GM19455 (cell line): ENCODE measurements at regions not wholly inside any gene's neighbourhood (a gene's known extent, or its start where the extent isn't known, plus 50 kb on each side); places are given as distances from the start of the nearest gene placed in this dataset.

Experiments
- ATAC-seq: cut with Tn5 transposase; IDR thresholded peaks from one replicate; pipeline ENCODE4 v1.9.1; 2021; ENCODE audit not compliant: unreplicated experiment

DNA sequence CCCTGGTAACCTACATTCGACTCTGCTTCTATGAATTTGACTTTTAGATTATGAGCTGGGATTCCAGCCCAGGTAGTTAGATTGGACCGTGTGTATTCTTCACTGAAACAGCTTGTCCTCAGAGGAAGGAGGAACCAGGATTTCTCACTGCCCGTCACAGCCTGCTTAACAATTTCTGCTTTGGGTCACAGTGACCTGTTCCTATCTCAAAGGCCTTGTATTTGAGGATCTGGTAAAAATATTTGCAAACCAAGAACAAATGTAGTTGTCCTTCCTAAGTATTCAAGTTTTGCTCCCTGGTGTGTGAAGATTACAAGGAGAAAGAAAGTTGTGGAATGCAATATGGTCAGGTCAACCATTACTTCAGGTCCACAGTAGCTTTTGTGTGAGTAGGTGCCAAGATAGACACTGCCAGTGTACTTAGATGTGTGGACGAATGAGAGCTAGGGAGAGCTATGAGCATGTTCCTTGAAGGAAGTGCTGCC lies 55.1 kb downstream of the KIF4B start:
- ATAC-seq: no peak

DNA sequence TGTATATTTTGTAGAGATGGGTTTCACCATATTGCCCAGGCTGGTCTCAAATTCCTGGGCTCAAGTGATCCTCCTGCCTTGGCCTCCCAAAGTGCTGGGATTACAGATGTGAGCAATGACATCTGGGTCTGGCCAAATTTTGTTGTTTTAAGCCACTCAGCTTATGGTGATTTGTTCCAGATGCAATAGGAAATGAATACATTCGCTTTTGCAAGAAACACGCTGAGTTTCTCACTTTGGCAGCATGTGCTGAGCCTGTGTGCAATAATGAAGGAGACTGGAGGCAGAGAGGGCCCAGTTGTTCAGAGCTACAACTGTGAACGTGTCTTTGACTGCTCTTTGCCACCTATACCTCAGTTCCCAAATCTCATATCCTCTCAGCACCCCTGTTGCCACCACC lies 56.4 kb downstream of the KIF4B start:
- no peak for ATAC-seq

DNA sequence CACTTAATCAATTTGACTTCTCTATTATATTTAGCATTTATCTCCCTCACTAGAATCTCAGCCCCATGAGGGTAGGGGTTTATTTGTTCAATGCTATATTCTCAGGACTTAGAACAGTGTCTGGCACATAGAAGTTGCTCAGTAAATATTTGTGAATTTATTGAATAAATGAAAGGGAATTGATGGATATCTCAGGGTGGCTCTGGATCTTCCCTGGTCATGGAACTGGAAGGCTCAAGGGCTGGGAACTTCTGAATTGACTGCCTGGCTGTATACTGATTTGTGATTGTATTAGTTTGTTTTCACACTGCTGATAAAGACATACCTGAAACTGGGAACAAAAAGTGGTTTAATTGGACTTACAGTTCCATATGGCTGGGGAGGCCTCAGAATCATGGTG lies 57.2 kb downstream of the KIF4B start:
- ATAC-seq: no peak

DNA sequence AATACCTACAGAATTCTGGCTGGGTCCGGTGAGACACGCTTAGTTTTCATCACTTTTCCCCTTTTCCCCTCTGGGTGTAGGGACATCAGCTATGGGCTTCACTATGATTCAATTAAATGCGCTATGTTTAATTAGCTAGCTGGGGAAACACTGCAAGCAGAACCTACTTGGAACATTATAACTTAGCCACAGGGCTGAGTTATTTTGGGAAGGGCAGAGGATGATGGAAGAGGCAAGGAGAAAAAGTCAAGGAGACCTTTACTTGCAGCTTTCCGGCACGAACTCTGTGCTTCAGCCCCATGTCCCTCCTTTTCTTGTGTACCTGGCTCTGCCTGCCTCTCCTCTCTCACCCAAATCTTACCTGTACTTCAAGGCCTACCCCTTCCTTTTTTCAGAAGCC lies 62.8 kb downstream of the KIF4B start:
- ATAC-seq: no peak

DNA sequence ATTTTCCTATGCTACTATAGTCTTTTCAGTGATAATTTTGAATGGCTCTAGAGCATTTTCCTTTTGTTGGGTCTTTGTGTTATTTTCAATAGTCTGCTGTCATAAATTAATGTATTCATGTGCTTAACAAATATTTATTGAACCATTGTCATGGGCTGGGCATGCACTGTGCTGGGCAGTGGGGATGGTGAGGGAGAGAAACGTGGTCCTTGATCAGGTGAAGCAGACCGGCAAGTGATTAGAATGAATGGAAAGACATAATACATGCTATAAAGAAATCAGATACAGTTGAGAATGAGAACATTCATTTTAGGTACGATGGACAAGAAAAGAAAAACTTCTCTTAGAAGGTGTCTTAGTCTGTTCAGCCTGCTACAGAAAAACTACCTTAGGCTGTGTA lies 66.1 kb downstream of the KIF4B start:
- no peak for ATAC-seq

DNA sequence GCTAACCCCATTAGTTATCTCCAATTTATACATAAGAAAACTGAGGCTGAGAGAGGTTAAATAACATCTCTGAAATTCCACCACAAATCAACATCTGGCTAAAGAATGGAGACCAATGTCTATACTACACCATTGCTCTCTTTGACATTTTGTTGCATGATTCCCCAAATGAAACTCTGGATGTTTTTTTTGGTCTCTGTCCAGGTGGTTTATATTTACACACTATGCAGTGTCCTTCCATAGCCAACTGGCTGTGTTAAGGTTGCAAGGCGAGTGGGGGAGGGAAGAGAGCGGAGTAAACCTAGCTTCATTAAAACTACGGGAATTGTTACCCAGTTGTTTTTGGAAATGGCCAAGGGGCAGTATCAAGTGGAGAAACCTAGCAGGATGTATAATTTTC lies 67.2 kb downstream of the KIF4B start:
- ATAC-seq: no peak

DNA sequence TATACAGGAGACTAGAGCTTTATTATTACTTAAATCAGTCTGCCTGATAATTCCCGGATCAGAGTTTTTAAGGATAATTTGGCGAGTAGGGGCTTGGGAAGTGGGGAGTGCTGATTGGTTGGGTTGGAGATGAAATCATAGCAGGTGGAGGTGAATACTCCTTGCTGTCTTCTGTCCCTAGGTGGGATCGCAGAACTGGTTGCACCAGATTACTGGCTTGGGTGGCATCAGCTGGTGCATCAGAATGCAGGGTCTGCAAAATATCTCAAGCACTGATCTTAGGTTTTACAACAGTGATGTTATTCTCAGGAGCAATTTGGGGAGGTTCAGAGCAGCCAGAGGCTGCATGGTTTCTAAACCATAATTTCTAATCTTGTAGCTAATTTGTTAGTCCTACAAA lies 68.1 kb downstream of the KIF4B start:
- ATAC-seq: no peak

DNA sequence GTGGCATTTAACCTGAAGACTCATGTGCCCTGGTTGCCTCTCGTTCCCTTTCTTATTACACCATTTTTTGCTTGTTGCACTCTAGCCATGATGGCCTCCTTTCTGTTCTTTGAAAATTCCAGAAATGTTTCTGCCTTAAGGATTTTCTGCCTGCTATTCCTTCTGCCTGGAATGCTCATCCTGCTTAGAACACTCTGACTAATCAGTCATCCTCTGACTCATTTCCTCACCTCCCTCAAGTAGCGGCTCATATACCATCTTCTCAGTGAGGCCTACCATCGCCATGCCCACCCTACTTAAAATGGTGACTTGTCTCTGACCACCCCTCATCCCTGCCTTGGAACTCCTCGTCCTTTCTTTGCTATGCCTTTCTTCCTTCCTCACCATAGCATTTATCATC lies 68.8 kb downstream of the KIF4B start:
- ATAC-seq: no peak

DNA sequence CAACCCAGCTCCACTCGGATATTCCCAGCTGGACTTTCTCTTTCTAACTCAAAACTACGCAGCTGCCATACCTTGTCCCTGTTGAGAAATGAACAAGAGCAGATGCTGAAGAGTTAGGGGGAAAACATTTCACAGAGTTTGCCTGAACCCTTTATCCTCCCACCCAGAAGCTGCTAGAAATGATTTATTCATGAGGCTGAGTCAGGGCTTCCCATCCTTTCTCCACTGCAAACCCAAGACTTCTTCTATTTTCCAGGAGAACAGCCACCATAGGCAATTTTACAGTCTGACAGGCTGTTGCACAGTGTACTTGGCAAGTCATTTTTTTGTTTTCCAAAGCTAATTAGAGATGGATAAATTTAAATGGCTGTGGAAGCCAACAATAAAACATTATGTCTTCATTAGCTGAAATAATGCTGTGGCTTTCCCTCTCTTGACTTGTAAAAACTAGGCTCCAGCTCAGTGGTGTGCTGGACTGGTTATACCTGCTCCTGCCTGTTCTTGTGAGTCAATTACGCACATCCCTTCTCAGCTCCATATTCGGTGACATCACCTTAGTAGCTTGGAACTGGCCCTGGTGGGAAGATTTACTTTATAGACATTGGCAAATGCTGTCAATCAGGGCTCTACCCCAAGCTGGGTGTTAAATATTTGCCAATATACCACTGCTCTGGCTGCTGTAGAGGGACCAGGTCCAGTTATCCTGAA lies 71.9 kb downstream of the KIF4B start:
- ATAC-seq: no peak

DNA sequence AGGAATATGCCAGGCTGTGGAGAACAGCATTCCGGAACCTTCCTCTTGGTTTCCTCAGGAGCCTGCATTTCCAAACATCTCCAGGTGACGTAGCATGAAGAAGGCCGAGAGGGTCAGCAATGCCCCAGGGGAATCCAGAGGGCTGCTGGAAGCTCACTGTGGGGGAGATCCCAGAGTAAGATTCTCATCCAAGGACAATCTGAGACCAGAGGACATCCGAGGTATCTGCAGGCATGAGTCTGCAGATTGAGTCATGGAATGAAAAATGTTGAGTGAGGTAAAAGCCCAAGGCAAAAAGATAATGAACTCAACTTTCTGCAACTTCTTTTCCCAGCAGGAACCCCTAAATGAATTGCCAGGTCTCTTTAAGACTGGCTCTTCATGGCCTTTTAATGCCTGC lies 73.5 kb downstream of the KIF4B start:
- no peak for ATAC-seq

DNA sequence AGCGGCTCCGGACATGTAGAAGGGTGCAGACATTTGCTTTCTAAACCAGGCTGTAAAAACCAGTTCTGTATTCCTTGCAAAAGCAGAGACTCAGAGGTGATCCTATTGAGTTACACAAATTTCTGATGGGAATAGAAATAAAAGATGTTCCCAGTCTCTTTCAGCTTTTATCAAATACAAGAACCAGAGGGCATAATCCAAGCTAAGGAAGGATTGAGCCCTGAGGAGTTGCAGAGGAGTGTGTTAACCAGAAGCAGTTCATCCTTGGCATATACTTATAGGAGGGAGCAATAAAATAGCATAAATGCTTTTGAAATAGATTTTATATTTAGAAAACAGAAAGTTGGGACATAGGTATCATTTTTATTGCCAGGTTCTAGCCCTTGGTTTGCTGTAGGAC lies 75.3 kb downstream of the KIF4B start:
- ATAC-seq: no peak

DNA sequence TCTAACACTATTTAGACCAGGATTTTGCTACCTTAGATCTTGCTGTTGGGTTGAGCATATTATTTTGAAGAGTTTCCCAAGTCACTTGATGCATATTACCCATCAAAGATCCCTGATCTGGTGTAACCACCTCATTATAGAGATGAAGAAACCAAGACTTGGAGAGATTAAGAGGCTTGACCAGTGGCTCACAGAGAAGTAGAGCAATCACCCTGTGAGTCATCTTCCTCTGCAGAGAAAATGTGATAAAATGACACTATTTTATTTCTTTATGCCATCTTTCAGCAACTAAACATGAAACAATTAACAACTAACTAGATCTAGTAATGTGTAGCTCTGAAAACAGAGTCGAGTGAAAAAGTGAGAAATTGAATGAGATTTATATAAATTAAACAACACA lies 76.1 kb downstream of the KIF4B start:
- ATAC-seq: no peak

DNA sequence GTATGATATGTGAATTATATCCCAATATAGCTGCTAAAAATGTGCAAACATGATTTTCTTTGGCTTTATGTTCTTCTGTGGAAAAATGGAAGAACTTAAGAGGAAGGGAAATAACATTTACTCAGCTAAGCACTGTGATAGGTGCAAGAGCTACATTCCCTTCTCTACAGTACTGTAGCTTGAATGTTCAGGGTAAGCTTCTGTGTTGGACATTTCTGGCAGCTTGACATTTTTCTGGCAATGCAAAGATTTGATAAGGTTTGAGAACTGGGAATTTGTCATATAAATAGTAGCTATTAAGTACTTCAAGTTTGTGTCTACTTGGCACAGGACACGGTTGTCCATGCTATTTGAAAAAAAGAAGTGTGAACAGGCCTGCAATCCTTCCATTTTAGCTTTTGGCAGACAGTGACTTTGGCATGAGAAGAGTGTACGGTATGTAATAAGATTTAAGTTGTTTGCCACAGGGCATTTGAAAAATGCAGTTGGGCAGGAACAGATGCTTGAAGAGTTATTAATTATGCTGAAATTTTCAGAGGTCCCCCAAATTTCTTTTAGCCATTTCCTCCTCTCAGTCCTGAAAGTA lies 77.6 kb downstream of the KIF4B start:
- ATAC-seq: no peak

DNA sequence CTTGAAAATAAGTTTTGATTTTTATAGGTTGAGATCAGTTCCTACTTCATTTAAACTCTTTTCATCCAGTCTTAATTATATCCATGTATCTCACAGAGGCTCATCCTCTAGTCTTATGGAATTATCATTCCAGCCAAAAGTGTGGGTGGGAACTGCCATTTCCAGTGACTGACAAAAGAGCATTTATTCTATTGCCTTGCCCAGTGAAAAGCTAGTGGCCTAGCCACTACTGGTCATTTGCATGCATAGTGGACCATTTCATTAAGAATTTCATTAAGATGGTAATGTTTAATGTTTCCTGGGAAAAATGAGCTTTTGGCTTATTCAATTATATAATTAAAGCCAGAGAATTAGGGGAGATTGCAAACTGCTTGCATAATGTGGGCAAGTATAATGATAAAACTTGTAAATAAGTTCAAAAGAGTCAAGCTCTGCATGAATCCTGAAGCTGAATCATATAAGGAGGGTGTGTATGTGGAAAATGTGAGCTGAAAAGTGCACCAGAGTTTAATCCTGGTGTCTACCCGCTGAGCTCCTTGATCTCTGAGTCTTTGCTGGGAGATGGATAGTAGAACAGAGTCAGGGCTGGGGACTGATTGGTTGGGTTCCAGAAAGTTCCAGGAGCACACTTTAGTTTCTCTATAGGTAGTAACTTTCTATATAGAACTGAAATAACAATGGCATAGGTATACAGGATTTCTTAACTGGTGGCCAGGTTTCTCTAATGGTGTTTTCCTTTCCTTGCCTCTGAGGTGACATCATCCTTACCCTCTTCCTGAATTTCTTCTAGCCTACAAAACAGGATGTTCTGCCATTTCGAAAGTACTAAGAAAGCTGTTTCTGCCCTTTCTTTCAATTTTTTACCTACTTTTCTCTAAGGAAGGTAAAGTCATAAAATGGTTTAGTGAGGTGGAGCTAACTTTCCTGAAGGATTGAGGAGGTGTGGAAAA lies 78.5 kb downstream of the KIF4B start:
- no peak for ATAC-seq

DNA sequence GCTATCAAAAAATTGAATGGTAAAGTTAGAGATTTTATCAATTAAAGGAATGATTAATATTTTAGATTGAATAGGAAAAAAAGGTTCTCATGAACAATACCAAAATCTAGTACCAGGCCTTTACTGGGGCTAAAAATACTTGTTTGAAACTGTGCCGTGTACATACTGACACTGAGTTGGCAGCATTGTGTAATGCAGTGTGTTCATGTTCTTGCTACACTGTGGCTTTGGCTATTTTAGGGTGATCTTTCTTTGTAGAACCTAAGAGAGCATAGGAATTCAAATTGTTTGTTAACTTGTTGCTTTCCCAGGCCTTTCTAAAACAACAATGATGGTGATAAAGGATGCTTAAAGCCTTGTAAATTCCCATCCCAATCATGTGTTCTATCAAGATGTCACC lies 80.9 kb downstream of the KIF4B start:
- ATAC-seq: no peak

DNA sequence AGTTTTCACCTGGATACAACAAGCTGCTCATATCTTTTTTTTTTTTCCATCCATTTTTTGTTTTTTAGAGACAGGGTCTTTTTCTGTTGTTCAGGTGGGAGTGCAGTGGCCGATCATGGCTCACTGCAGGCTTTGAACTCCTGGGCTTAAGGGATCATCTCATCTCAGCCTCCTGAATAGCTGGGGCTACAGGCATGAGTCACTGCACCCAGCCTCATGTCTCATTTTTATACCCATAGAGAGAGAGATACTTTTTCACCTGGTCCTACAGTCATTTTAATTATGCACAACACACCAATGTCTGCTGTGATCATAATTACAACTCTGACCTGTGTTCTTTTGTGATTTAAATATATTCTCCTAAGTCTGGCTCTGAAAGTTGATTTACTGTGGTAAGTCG lies 84.4 kb downstream of the KIF4B start:
- no peak for ATAC-seq

DNA sequence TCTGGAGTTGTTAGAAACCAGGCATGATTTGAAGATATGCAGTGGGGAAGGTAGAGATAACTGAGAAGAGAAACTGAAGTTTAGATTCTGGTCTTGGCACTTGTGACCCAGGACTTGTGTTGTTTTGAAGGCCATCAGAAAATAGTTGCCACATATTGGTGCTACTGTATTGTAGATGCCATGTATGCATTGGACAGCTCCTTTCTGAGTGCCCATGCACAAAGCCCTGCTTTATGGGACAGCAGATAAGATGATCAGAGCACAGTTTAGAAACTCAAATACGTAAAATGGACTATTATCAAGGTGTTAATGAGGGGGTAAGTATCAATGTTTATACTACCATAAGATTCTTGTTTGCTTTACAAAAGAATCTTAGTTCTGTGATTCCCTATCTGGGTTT lies 84.9 kb downstream of the KIF4B start:
- ATAC-seq: no peak

DNA sequence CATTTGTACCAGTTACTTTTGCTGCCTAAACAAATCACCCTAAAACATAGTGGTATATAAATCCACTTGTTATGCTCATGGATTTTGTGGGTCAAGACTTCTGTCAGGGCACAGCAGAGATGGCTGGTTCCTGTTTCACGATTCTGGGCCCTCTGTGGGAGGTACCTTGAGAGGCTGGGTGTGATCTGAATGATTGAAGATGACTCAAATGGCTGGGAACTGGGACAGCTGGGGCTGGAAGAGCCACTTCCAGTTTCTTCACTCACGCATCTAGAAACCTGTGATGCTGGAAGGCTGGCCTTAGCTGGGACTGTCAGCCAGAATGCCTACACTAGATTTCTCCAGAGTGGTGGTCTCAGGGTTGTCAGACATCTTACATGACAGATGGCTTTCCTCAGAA lies 88.1 kb downstream of the KIF4B start:
- no peak for ATAC-seq

DNA sequence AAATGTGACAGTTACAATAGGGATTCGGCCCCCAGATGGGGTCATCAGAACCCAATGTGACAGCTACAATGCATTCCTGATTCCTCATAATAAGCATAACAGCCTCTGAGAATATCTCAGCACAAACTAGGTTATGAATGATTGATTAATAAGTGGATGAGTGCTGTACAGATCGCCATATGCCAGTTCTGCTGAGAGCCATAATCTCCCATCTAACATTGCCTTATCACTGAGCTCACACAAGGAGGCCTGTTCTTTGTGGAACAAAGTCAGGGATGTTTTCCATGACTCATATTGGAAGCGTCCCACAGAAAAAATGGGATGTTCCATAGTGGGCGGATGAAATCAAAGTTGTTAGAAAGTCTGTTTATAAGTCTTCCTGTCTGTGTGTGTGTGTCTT lies 89.6 kb downstream of the KIF4B start:
- no peak for ATAC-seq

DNA sequence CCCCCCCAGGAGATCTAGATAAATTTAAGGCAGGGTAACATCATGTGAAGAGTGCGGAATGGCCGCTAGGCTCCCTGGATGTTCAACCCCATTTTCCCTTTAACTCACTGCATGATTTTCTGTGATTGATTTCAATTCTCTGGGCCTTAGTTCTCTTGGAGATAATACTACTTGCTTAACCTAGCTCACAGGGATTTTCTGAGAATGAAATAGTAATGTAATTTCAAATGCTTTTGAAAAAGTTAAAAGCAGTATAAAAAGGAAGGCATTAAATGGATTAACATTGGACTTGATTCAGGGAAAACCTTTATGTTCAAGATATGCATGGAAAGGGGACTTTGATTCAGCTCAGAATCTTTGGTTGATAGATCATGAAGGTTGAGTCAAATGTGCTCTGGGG lies 90.9 kb downstream of the KIF4B start:
- no peak for ATAC-seq

DNA sequence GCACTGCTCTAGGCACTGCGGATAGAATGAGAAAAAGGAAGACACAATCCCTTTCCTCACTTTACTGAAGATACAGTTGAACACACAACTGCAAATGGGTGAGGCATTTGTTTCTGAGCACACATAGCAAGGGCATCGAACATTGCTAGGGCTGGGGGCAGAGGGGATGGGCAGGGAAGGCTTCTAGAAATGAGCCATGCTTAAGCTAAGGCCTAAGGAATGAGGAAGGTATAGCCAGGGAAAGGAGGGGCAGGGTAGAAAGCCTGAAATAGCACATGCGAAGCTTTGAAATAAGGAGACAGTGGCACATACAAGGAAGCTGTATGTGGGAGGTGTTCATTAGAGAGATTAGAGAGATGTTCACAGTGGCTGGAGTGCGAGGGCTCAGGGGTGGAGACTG lies 92.7 kb downstream of the KIF4B start:
- ATAC-seq: no peak

DNA sequence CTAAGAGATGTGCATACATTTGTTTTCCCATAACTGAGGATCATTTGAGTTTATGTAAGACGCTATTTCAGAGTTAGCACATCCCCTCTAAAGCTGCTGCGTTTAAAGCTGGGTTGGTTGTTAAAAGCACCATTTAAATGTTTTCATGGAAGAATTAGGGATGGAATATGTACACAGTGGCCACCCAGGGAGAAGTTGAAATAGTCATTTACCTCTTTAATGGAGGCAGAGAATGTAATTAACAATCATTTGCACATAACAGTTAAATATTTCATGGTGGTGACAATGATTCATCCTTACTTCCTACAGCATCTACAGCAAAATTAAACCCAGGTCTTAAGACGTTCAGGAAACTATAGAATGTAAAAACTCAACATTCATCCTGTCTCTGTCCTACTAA lies 100.3 kb downstream of the KIF4B start:
- ATAC-seq: no peak
